ENCODE measurements at regions not wholly inside any gene's neighbourhood (a gene's known extent, or its start where the extent isn't known, plus 50 kb on each side); places are given as distances from the start of the nearest gene placed in this dataset.
"Not testable (repeated sequence)": the region's sequence is repeated elsewhere in the genome, so short reads cannot be mapped to it uniquely, and the experiment has no call there.

DNA sequence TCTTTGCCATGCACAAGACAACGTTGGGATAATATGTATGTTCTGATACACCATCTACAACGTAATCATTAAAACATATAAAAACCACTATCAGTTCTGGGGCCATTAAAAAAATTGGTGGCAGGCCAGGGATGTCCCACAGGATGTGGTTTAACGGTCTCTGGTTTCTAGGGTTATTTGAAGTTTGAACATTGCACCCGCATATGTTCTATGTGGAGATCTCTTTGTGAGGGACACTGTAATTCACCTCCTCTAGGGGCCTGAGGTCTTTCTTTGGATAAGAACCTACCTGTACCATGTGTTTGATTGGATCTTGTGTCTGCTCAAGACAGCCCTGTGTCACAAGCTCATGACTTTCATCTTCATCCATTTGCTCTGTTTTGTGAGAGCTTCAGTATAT, 73.2 kb downstream of the GGTLC2 start:
- DNase-seq: no peak

DNA sequence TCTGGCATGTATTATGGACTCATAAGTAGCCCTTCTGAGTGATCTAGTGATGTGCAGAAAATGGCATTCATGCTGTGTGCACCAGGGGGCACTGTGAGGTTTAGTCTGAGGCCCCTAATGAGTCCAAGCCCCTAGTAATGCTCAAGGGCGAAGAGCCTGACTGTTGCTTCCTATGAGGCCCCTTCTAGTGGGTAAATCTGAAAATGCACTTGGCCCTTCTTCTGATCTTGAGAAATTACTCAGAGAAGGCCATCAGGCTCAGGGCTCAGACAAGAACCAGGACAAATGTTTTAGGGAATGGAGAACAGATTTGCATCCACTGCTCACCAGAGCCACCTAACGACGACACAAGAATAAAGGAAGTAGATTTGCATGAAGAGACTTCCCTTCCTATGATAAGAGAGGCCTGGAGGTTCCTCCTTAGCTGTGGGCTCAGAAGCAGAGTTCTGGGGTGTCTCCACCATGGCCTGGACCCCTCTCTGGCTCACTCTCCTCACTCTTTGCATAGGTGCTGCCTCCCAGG, 75.8 kb downstream of the GGTLC2 start:
- no peak for DNase-seq

DNA sequence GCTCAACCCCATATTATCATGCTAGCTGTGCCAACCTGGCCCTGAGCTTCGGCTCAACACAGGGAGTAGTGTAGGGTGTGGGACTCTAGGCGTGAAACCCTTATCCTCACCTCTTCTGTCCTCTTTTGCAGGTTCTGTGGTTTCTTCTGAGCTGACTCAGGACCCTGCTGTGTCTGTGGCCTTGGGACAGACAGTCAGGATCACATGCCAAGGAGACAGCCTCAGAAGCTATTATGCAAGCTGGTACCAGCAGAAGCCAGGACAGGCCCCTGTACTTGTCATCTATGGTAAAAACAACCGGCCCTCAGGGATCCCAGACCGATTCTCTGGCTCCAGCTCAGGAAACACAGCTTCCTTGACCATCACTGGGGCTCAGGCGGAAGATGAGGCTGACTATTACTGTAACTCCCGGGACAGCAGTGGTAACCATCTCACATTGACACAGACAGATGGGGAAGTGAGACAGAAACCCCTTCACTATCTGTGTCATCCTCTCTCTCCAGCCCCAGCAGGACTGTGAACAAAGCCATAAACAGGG, 76.4 kb downstream of the GGTLC2 start:
- DNase-seq: no peak

DNA sequence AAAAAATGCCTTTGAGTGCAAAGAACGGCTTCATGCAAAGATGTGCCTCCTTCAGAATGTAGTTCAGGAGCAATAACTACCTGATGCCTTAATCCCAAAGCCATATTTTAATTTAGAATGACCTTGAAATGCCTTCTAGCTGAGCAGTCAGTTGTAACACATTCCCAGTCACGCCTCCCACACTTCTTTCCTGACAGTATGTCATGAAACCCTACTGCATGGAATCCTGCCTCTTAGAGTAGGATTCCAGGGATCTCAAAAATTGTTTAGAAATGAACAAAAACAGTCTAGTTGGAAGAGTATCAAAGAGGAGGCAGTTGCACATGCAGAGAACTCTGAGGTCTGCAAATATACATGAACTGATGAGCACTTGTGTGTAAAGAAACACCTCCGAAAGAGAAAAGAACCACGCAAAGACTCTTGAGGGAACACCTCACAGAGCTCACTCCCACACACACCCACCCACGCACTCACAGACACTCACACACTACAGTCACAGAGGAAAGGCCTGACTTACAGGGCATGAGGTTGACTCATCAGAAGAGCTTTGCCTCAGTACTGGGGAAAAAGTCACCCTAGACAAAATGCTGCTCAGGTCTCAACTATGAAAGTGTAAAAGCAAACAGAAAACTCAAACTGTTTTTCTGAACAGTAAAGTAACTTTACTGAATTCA, 77.4 kb downstream of the GGTLC2 start:
- no peak for DNase-seq

DNA sequence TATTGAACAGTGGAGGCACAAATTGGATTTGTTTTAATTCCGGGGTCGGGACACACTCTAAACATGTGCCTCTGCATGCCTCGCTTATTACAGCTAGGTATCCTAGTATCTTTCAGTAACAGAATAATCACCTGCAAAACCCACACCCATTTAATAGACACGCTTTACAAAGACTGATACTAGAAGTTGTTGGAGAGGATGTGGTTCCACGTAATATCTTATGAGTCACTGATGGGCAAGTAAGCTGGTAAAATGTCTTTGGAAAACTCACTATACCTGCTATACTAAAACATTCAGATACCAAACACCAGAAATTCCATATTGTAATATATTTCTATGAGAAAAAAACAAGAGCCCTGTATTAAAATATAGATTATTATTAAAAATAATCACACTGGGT, 84.0 kb downstream of the GGTLC2 start:
- DNase-seq: no peak

DNA sequence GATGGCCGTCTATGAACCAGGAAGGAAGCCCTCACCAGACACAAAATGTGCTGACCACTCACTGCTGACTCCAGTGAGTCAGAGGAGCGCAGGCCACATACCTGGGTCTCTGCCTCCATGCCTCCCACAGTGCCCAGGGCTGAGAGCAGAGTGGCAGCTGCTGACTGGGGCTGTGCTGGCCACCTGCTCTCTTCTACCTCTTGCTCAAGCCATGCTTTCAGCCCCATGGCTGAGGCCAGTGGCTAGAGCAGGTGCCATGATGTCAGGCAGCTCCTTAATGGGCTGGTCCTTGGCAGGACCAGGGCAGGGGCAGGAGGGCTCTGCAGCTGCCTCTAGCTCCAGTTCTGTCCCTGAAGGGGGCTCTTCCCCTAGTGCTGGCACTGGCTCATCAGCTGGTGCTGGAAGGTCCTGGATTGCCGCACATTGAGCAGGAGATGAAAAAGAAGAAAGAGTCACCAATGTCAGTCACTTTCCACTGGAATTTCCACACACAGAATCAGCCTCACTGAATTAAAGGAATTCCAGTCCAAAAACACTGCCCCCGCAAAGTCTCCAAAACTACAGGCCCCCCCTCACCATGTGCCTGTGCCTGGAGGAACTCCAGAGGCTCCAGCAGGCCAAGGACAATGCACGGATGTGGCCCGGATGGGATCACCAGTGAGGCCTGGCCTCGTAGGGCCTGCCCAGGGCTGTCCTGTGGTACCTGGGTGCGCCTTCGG, 86.4 kb downstream of the GGTLC2 start:
- no peak for DNase-seq

DNA sequence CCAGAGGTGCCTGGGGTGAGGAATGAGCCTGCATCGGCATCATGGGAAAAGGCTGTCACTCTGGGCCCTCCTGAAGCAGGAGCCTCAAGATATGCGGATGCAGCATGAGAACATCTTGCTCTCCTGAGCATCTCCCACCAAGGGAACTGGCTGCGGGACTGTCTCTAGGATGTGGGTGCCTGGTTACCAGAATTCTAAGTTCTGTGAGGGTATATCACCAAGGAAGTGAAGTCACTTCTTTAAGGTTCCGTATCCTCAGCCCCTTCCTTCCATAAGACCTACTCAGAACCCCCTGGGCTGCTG, 86.9 kb downstream of the GGTLC2 start:
- no peak for DNase-seq

DNA sequence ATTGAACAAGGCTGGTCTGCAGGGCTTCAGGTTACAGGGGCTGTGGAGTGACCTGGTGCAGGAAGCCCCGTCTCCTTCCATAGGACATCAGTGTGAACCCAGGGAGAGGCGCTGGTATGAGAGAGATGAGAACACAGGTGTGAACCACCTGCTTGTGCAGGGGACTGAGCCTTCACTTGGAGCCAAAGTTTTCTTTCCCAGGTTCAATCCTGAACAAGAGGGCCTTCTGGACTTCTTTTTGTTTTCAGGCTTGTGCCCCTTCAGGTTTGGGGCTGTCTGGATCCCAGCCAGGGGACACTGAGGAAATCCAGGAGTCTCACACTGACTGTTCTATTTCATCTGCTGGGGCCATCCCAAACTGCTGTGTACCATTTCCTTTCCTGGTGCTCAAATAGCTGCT, 88.6 kb downstream of the GGTLC2 start:
- DNase-seq: not testable (repeated sequence)

DNA sequence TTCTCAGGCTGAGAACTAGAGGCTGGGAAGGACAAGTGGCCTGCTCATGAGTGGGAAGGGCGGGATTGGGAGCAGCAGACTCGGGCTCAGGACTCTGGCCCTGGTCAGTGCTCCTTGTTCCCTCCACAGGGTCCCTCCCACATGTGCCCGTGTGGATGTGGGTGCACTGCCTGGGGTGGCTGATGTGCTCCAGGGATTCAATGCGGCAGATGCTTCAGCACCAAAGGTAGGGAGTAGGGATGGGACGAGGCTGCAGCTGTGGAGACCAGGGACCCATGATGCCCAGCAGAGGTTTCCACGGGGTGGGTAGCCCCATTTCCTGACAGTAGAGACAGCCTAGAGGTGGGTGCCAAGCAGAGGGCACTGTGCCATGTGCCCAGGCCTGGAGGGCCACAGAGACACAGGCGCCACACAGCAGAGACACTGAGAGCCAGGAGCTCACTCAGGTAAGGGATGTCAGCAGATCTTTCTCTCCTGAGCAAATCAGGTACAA, 89.5 kb downstream of the GGTLC2 start:
- no peak for DNase-seq

DNA sequence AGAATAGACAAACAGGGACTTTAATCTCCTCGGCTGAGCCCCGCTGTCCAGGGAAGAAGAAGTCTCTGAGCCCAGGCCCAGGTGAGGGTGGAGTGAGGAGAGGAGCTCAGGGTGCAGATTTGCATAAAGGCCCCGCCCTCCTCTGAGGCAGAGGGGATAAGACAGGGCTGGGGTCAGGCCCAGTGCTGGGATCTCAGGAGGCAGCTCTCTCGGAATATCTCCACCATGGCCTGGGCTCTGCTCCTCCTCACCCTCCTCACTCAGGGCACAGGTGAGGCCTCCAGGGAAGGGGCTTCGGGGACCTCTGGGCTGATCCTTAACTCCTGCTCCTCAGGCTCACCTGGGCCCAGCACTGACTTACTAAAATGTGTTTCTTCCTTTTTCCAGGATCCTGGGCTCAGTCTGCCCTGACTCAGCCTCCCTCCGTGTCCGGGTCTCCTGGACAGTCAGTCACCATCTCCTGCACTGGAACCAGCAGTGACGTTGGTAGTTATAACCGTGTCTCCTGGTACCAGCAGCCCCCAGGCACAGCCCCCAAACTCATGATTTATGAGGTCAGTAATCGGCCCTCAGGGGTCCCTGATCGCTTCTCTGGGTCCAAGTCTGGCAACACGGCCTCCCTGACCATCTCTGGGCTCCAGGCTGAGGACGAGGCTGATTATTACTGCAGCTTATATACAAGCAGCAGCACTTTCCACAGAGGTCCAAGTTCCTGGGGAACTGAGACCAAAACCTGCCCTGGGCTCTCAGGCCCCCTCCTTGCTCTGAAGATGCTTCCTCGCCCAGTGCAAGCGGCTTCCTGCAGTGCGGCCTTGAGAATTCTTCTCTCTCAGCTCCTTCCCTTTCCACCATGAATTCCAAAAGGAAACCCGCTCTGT, 90.2 kb downstream of the GGTLC2 start:
- not testable (repeated sequence) for DNase-seq

DNA sequence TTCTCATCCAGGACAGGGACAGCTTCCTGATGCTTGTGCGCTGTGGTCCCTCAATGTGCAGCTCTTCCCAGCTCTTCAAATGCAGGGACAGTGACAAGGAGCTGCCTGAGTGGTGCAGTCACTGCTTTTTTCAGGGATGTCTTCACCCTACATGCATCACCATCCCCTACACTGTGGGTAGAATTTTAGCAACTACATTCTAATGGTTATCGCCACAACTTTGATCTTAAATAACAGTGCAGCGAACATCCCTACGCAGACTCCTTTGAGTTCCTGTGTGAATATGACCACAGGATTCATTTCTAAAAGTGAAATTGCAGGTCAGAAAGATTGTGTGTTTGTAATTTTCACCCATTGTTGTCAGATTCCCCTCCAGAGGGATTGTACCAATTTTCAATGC, 90.9 kb downstream of the GGTLC2 start:
- not testable (repeated sequence) for DNase-seq

DNA sequence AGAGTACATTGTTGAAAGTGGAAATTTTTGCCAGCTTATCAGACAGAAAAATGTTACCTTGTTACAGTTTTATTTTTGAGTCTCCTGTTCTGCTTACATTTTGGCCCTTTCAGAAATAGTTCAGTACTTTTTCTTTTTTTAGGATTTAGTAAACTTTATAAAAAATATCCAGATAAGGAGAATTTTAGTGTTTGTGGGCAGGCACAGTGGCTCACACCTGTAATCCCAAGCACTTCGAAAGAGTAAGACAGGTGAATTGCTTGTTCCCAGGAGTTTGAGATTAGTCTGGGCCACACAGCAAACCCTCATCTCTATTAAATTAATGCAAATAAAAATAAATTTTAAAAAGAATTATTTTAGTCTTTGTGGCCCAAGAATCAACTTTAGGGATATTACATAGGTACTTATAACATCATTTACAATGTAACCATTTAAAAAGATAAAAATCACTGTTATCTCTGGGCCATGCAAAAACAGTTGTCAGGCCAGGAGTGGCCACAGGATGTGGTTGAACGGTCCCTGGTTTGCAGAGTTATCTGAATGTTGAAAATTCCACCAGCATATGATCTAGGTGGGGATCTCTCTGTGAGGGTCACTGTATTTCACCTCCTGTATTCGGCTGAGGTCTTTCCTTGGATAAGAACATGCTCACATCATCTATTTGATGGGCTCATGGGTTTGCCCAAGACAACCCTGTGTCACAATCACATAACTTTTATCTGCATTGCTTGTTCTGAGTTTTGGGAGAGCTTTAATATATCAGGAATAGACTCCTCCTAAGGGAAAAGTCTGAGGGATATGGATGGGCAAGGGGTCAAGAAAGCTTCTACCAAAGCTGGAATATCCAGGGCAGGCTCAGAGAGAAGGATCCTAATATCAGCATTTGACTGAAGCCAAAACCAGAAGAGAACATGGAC, 91.5 kb downstream of the GGTLC2 start:
- no peak for DNase-seq

DNA sequence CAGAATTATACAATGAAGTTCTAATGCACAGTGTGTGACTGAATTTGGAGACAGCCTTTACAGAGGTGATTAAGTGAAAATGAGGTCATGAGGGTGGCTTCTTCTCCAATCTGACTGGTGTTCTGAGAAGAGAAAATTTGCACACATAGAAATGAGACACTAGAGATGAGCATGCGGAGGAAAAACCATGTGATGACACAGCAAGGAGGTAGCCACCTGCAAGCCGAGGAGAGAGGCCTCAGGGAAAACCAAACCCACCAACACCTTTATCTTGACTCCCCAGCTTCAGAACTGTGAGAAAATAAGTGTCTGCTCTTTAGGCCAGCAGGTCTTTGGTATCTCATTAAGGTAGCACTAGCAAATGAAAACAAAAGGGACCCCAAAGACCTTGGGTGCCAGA, 93.2 kb downstream of the GGTLC2 start:
- no peak for DNase-seq

DNA sequence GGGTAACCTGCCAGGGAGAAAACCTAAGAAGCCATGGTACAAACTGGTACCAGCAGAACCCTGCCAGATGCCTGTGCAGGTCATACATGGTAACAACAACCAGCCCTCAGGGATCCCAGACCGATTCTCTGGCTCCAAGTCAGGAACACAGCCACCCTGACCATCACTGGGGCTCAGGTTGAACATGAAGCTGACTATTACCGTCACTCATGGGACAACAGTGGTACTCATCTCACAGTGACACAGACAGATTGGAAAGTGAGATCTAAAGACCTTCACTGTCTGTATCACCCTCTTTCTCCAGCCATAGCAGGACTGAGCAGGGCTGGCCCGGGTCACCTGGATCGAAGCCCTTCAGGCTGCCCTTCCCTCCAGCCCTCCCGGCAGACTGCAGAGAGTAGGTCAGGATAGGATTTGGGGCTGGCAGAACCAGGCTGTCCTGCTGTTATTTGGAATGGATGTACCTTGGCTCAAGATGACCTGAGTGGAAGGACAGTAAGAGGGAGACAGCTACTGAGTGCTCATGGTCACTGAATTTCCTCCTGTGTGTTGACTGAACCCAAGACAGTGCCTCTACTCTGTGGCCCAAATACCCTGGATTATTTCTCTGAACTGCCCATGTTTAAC, 94.7 kb downstream of the GGTLC2 start:
- no peak for DNase-seq

DNA sequence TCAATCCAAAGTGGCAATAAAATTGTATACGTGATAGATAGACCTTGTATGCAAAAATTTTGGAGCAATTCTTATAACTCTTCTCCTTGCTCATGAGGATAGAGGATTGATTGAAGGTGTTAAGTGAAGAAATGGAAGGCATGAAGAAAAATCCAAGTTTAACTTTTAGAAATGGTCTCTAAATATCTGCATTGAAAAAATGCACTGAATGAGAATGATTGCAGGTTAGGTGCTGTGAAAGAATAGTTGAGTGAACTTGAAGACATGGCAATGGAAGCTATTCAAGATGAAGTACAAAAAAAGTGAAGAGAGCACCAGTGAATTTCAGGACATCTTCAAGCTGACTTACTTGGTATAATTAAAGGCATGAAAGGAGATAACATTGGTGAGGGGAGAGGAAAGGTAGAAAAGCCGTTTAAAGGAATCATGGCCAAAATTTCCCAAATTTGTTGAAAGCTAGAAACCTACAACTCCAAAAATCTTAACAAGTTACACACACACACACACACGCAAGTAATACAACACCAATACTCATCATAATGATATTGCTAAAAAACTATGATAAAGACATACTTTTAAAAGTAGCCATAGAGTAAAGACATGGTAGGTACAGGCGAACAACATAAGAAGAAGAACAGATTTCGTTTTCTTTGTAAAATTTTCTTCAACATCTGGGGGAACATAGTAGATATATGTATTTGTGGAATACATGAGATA, 96.3 kb downstream of the GGTLC2 start:
- no peak for DNase-seq

DNA sequence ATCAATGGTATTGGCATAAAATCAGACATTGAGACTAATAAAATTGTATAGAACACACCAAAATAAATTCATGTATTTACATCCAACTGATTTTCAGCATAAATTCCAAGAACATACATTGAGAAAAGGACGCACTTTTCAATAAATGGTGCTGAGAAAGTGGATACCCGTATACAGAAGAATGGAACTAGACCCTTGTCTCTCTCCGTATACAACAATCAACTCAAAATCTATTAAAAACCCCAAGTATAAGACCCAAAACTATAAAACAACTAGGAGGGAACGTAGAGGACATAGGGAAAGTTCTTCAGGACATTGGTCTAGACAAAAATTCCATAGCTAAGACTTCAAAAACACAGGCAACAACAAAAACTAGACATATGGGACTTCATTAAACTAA, 97.4 kb downstream of the GGTLC2 start:
- no peak for DNase-seq

DNA sequence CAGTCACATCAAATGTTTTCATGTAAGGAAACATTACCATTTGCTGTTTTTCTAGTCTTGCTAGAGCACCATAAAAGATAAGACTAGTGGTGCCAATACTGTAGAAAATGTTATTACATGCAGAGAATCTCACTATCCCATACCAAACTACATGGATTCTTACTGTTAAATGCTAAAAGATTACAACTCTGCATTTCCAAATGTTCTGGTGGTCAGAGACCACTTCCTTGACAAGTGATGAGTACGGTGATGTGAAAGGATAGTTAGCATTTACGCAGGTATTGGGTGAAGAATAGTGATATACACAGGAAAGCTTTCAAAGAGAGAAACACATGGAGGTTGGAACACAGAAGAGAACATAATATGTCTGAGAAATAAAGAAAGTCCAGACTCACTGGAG, 98.2 kb downstream of the GGTLC2 start:
- no peak for DNase-seq

DNA sequence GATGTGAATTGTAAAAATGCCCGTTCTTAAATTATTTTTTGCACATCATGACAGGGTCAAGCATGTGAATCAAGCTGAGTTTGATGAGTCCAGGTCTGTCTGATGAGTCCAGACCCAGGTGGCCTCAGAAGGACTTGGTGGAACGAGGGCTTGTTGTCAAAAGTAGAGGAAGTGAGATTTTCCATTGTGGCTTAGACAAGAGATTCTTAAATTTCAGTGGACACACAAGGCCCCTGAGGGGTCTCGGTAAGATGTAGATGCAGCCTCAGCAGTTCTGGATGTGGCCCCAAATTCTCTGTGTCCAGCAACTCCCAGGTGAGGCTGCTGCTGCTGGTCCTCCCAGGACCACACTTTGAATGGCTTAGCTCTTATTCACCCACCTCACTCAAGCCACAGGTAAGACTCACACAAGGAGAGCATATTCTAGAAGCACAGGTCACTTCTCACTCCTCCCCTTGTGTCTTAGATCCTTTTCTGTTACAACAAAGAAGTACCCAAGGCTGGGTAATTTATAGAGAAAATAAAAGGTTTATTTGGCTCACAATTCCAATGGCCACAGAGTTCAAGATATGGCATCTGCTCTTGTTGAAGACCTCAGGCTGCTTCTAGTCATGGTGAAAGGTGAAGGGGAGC, 98.8 kb downstream of the GGTLC2 start:
- DNase-seq: no peak

DNA sequence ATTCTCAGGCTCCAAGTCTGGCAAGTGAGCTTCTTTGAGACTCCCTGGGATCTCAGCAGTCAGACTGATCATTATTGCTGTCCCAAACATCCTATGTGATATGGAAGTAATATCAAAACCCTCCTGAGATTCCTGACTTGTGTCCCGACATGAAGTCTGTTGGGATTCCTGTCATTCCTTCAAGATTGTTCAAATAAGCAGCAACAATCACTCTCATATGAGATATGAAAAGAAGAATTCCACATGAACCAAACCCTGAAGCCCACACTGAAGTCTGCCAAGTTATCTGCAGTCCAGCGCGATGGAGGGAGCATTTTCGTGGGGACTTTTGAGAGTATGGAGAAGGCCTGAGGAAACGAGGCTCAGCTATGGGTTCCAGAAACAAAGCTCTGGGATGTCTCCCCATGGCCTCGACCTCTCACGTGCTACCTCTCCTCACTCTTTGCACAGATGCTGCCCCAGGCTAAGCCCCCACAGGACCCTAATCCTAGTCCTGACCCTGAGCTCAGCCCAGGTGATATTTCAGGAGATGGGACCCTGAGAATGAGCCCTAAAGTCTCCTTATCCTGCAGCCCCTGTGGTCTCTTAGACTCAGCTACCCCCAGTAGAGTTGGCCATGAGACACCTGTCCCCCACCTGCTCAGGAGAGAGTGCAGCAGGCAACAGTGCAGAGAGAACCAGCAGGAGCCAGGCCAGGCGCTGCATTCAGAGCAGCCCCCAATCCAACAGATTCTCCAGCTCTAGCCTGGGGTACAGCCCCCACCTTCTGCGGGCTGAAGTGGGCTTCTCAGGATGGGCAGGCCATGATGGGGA, 100.2 kb downstream of the GGTLC2 start:
- DNase-seq: no peak

All from DMS79 (cell line).